ENCODE measurements at regions not wholly inside any gene's neighbourhood (a gene's known extent, or its start where the extent isn't known, plus 50 kb on each side); places are given as distances from the start of the nearest gene placed in this dataset.

GRCh38 chr11:19441752-19442553, 201.2 kb upstream of the E2F8 start (continued):
- TF ChIP-seq GMEB1 (CRISPR knock-in tag; IDR thresholded peaks at IDR 0.05) (no peak), ZNF436 (CRISPR knock-in tag; IDR thresholded peaks at IDR 0.05) (no peak), MLLT1 (IDR thresholded peaks at IDR 0.05) (peak in 1 of 2 experiments; percentile 76; a peak in 2 of 4 replicates), ZNF395 (CRISPR knock-in tag; IDR thresholded peaks at IDR 0.05) (peak; percentile 81), E2F3 (CRISPR knock-in tag; IDR thresholded peaks at IDR 0.05) (no peak), MAFF (IDR thresholded peaks at IDR 0.05; ENCODE audit: low read length) (peak; percentile 46; the same call in 1 of the 2 replicates), ZFP1 (CRISPR knock-in tag; IDR thresholded peaks at IDR 0.05) (no peak), TAF1 (IDR thresholded peaks at IDR 0.05; ENCODE audit: control insufficient read depth, extremely low read depth, insufficient read depth, low read length, severe bottlenecking) (peak; percentile 29), GATAD2B (IDR thresholded peaks at IDR 0.05; ENCODE audit: borderline replicate concordance) (peak; percentile 68; the same call in 1 of the 2 replicates), MEF2A (IDR thresholded peaks at IDR 0.05; ENCODE audit: control insufficient read depth, low read depth, low read length) (peak; percentile 80), ZNF644 (tag; IDR thresholded peaks at IDR 0.05; ENCODE audit: low read depth) (peak; percentile 68; the same call in 1 of the 2 replicates), ZNF318 (IDR thresholded peaks at IDR 0.05; ENCODE audit: borderline replicate concordance in 1 of 2, low read depth in 1 of 2) (peak in 1 of 2 experiments; percentile 86; a peak in 2 of 4 replicates), MEF2D (tag; conservative IDR thresholded peaks at IDR 0.05; ENCODE audit: low read depth) (peak; percentile 48; the same call in 1 of the 2 replicates), ZNF408 (CRISPR knock-in tag; IDR thresholded peaks at IDR 0.05; ENCODE audit: low read depth) (no peak)
